HG03095 (cell line): ENCODE measurements at regions not wholly inside any gene's neighbourhood (a gene's known extent, or its start where the extent isn't known, plus 50 kb on each side); places are given as distances from the start of the nearest gene placed in this dataset.

Experiments used
- ATAC-seq: cut with Tn5 transposase; IDR thresholded peaks from one replicate; pipeline ENCODE4 v1.9.1; 2021; ENCODE audit warnings: moderate library complexity; ENCODE audit not compliant: unreplicated experiment

GRCh38 chr9:113781381-113781780 lies 94.7 kb upstream of the ZNF618 start:
- ATAC-seq: no peak

- no peak for ATAC-seq
Observed at GRCh38 chr9:113781896-113782295, 94.2 kb upstream of the ZNF618 start.

- no peak for ATAC-seq
Observed at GRCh38 chr9:113783475-113783874, 92.6 kb upstream of the ZNF618 start.

- ATAC-seq: no peak
Observed at GRCh38 chr9:113785334-113785733, 90.8 kb upstream of the ZNF618 start.

GRCh38 chr9:113786071-113786470 lies 90.0 kb upstream of the ZNF618 start:
- no peak for ATAC-seq

- no peak for ATAC-seq
Observed at GRCh38 chr9:113787871-113788270, 88.2 kb upstream of the ZNF618 start.

GRCh38 chr9:113788616-113789330 lies 87.3 kb upstream of the ZNF618 start:
- ATAC-seq: no peak

- no peak for ATAC-seq
Observed at GRCh38 chr9:113790093-113790492, 86.0 kb upstream of the ZNF618 start.

GRCh38 chr9:113793558-113793957 lies 82.6 kb upstream of the ZNF618 start:
- no peak for ATAC-seq

- ATAC-seq: no peak
Observed at GRCh38 chr9:113794721-113795120, 81.4 kb upstream of the ZNF618 start.

GRCh38 chr9:113795811-113796392 lies 80.2 kb upstream of the ZNF618 start:
- no peak for ATAC-seq

GRCh38 chr9:113796646-113797426 lies 79.3 kb upstream of the ZNF618 start:
- ATAC-seq: no peak

- ATAC-seq: no peak
Observed at GRCh38 chr9:113798062-113799030, 77.8 kb upstream of the ZNF618 start.

- no peak for ATAC-seq
Observed at GRCh38 chr9:113800276-113800675, 75.8 kb upstream of the ZNF618 start.

- no peak for ATAC-seq
Observed at GRCh38 chr9:113803811-113804589, 72.1 kb upstream of the ZNF618 start.

GRCh38 chr9:113805486-113806132 lies 70.5 kb upstream of the ZNF618 start:
- no peak for ATAC-seq

GRCh38 chr9:113807173-113808061 lies 68.7 kb upstream of the ZNF618 start:
- ATAC-seq: no peak
